GM23338 (cell line): ENCODE measurements at regions not wholly inside any gene's neighbourhood (a gene's known extent, or its start where the extent isn't known, plus 50 kb on each side); places are given as distances from the start of the nearest gene placed in this dataset.

Experiments used
- CREB1 ChIP-seq: fragments of 250-450 bp; sonication (Bioruptor Pico); IDR thresholded peaks from 2 replicates; pipeline ENCODE4 v1.5.0; 2020; ENCODE audit warnings: low read depth, mild to moderate bottlenecking, moderate library complexity
- CTCF ChIP-seq, 2 experiments: fragments of 200-600 bp in 1 of 2; sonication (generic) in 1 of 2; conservative IDR thresholded peaks; 2 replicates each; pipeline versions ENCODE4 v1.5.1 to v1.6.1; 2016 to 2017; ENCODE audit warnings: antibody characterized with exemption in 2 of 2, low read depth in 2 of 2, mild to moderate bottlenecking in 2 of 2, moderate library complexity in 1 of 2
- ETS1 ChIP-seq: IDR thresholded peaks from 2 replicates; pipeline ENCODE4 v1.6.1; 2016; ENCODE audit warnings: antibody characterized with exemption
- EZH2phosphoT487 ChIP-seq: fragments of 200-600 bp; sonication (generic); IDR thresholded peaks from one replicate; pipeline ENCODE4 v1.8.1; 2018; ENCODE audit warnings: antibody characterized with exemption; ENCODE audit not compliant: unreplicated experiment
- JUNB ChIP-seq: IDR thresholded peaks from one replicate; pipeline ENCODE4 v1.6.1; 2016; ENCODE audit warnings: antibody characterized with exemption; ENCODE audit not compliant: unreplicated experiment
- NANOG ChIP-seq: IDR thresholded peaks from 2 replicates; pipeline ENCODE4 v1.6.1; 2016; ENCODE audit warnings: antibody characterized with exemption, borderline replicate concordance
- POLR2AphosphoS5 ChIP-seq: IDR thresholded peaks from 2 replicates; pipeline ENCODE4 v1.6.1; 2016; ENCODE audit warnings: antibody characterized with exemption, low read depth
- STAT1 ChIP-seq: IDR thresholded peaks from one replicate; pipeline ENCODE4 v1.6.1; 2016; ENCODE audit warnings: antibody characterized with exemption; ENCODE audit not compliant: unreplicated experiment
- ZNF114 ChIP-seq: fragments of 250-450 bp; sonication (Bioruptor Pico); IDR thresholded peaks from 2 replicates; pipeline ENCODE4 v1.5.0; 2020; ENCODE audit warnings: mild to moderate bottlenecking, moderate library complexity
- ZNF462 ChIP-seq: fragments of 250-450 bp; sonication (Bioruptor Pico); IDR thresholded peaks from 2 replicates; pipeline ENCODE4 v1.5.0; 2020; ENCODE audit warnings: mild to moderate bottlenecking, moderate library complexity

GRCh38 chr9:106722051-106722753 is 140.8 kb upstream of the ZNF462 start (continued):
- no peak for TF ChIP-seq ZNF462
- no peak for TF ChIP-seq STAT1
- TF ChIP-seq EZH2phosphoT487 = no peak
- TF ChIP-seq NANOG = no peak
- no peak for TF ChIP-seq JUNB
- no peak for TF ChIP-seq CREB1 (CRISPR knock-in tag)
- no peak for TF ChIP-seq ETS1
- TF ChIP-seq CTCF (conservative IDR thresholded peaks at IDR 0.05; ENCODE audit: low read depth in 2 of 2) = no peak
- TF ChIP-seq POLR2AphosphoS5 = no peak
- TF ChIP-seq ZNF114 (CRISPR knock-in tag) = no peak
